GM12891 (cell line): ENCODE measurements at regions not wholly inside any gene's neighbourhood (a gene's known extent, or its start where the extent isn't known, plus 50 kb on each side); places are given as distances from the start of the nearest gene placed in this dataset.

Experiments
- PAX5 ChIP-seq: IDR thresholded peaks from 2 replicates; pipeline ENCODE4 v1.6.1; 2011; ENCODE audit warnings: low read length, moderate library complexity, mild to moderate bottlenecking; ENCODE audit not compliant: insufficient read depth, severe bottlenecking
- POLR2A ChIP-seq: IDR thresholded peaks from 2 replicates; pipeline ENCODE4 v1.6.1; 2011; ENCODE audit warnings: low read depth, low read length, control low read depth
- POLR2AphosphoS5 ChIP-seq: IDR thresholded peaks from 2 replicates; pipeline ENCODE4 v1.6.1; 2011; ENCODE audit warnings: low read depth, low read length, control low read depth
- POU2F2 ChIP-seq: IDR thresholded peaks from 2 replicates; pipeline ENCODE4 v1.6.1; 2011; ENCODE audit warnings: low read depth, mild to moderate bottlenecking, control low read depth, low read length, moderate library complexity
- SPI1 ChIP-seq: IDR thresholded peaks from 2 replicates; pipeline ENCODE4 v1.6.1; 2011; ENCODE audit warnings: low read depth, low read length, control low read depth
- TAF1 ChIP-seq: IDR thresholded peaks from 2 replicates; pipeline ENCODE4 v1.6.1; 2011; ENCODE audit warnings: low read depth, low read length, control low read depth

GRCh38 chr9:30628915-30629567 lies 1755.4 kb upstream of the ACO1 start:
- TF ChIP-seq POLR2A (no peak), POLR2AphosphoS5 (no peak), TAF1 (no peak), POU2F2 (no peak), SPI1 (no peak), PAX5 (no peak)
